ENCODE measurements at regions not wholly inside any gene's neighbourhood (a gene's known extent, or its start where the extent isn't known, plus 50 kb on each side); places are given as distances from the start of the nearest gene placed in this dataset.
"Not testable (repeated sequence)": the region's sequence is repeated elsewhere in the genome, so short reads cannot be mapped to it uniquely, and the experiment has no call there.

- TF ChIP-seq CTCF, POLR2A (IDR thresholded peaks at IDR 0.05): not testable (repeated sequence)
Measured at GRCh38 chr22:22336333-22336732, 91.7 kb downstream of the VPREB1 start.
